NCI-H2107 treated with DMSO at 0.1 percent for 48 hours (cell line): ENCODE measurements at regions not wholly inside any gene's neighbourhood (a gene's known extent, or its start where the extent isn't known, plus 50 kb on each side); places are given as distances from the start of the nearest gene placed in this dataset.
"Not testable (repeated sequence)": the region's sequence is repeated elsewhere in the genome, so short reads cannot be mapped to it uniquely, and the experiment has no call there.

Experiments used
- DNase-seq: peaks from one replicate; lab custom pipeline; 2025; ENCODE audit not compliant: unreplicated experiment; lab: John Stamatoyannopoulos, UW

GRCh38 chr14:30218907-30219306 lies 291.3 kb upstream of the PRKD1 start:
- DNase-seq = no peak

GRCh38 chr14:30221546-30221945 lies 293.9 kb upstream of the PRKD1 start:
- DNase-seq = no peak

GRCh38 chr14:30223385-30223785 lies 295.7 kb upstream of the PRKD1 start:
- DNase-seq = no peak

GRCh38 chr14:30223966-30224365 lies 296.3 kb upstream of the PRKD1 start:
- no peak for DNase-seq

GRCh38 chr14:30225176-30225575 lies 297.5 kb upstream of the PRKD1 start:
- no peak for DNase-seq

GRCh38 chr14:30227436-30227835 lies 299.8 kb upstream of the PRKD1 start:
- DNase-seq = no peak

DNA sequence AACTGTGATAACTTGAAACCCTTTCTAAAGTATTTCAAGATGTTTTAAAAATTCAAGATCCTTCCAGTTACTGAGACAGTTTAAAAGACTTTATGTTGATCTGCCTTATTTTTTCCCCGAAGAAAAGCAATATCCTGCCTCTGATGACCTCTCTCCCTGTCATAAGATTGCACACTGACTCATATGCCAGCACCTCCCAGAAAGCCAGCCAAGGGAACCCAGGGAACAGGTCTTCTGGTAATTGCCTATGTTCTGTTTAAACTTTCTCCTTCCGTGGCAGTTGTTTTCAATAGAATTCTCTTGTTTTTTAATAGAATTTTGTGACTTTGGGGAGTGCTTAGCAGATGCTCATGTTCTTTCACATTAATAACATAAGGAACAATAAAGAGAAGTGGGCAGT lies 300.2 kb upstream of the PRKD1 start:
- no peak for DNase-seq

DNA sequence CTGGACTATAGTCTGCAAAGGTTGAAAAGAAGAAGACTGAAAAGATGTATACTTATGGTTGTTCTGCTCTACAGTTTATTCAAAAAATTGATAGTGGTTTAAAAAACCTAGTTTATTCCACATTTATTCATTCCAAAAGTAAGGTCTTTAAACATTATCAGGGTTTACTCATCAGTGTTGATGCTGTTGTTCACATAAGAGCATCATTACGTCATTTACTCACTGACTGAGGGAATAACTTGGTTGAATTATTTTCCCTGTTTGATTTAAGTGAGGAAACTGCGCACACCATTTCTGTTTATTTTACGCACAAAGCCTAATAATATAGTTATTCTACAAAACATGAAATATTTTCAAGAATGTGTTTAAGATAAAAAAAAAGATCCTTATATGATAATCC lies 303.1 kb upstream of the PRKD1 start:
- no peak for DNase-seq

- DNase-seq = no peak
These were observed 307.3 kb upstream of the PRKD1 start for GRCh38 chr14:30234966-30235365.

DNA sequence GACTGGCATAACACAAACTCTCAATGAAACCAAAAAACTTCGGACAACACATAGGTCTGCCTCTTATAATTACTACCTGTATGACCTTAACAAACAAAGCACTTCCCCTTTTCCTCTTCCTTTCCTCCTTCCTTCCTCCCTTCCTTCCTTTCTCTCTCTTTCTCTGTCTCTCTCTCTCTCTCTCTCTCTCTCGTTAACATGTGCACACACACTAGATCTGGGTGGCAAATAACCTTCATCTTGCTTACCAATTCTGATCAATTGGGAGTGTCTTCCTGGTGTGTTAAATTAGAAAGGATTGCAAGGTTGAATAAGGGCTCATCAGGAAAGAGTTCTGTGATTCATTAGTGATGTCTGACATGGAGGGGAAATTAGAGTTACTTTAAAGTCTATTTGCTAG lies 307.8 kb upstream of the PRKD1 start:
- DNase-seq = no peak

DNA sequence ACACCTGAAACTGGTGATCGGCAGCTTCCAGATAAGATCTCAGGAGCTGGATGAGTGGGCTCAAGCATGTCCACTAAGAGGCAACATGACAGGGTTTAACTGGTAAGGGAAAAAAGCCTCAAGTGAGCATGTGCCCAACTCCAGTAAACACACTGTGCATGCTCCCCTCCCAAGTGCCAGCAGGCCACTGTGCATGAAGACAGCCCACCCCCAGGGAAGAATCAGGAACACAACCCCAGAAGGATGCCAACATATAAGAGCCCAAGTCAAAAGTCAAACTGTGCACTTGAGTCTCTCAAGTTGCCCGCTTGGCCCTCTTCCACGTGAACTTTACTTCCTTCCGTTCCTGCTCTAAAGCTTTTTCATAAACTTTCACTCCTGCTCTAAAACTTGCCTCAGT lies 311.3 kb upstream of the PRKD1 start:
- no peak for DNase-seq

DNA sequence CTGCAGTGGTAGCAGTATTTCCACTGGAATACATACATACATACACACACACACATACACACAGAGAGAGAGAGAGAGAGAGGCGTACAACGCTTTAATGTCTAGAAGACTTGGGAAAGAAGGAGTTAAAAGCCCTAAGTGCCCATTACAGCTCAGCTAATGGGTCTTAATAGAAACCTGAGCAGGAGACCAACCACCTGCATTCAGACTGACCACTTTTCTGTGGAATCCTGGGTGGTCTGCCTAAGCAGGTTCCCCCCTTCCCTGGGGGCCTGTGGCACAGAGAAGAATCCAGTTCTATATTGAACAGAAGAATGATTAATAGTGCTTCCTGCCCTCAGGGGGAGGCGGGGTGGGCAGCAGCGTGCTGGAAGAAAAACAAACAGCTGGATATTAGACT lies 312.4 kb upstream of the PRKD1 start:
- no peak for DNase-seq

DNA sequence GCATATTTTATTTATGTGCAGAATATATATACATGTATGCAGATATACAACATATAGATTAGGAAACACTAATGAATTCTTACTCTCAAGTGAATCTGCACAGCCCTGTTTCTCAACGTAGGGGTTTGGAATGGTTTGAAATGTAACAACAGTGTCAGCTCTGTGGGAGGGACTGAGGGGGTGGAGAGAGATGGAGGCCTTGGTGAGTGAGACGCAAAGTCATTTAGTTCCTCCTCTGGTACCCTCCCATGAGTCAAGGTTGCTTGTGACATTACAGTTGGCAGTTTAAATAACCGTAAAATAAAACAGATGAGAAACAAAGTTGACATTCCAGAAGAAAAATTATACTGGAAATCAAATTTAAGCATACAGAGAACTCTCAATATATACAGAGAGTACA lies 313.0 kb upstream of the PRKD1 start:
- no peak for DNase-seq

DNA sequence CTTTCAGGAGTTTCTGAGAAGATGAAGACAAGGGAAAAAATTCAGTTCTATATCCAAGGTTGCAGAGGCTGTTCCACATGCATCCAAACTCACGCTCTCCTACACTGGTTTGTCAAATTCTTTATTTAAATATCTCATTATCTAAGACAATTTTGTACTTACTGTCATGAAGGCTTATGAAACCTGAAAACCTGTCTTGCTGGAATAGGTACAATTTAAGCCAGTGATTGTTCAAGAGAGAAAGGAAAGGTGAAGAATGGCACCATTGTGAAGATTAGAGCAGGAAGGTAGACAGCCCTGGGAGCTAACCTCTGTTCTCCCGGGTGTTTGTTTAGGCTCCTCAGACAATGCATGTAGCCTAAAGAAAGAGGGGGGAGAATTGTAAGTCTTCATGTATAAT lies 315.1 kb upstream of the PRKD1 start:
- DNase-seq = no peak

DNA sequence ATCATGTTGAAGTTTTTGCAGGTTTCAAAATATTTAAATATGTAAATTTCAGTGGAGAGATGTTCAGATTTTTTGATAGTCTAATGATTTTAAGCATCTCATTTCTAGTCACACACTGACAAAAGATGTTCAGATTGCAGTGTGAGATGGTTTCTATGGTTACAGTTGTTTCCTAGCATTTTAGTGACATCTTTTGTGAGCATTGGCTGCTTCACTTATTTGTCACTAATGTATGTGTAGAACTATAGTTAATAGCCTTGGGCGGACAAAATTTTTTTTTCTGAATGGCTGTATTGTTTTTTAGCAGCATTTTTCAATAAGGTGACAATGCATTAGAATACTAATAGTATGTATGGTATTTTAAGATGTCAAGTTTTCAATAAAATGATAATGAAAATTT lies 315.6 kb upstream of the PRKD1 start:
- DNase-seq = no peak

- no peak for DNase-seq
These were observed 315.2 kb upstream of the G2E3 start for GRCh38 chr14:30243805-30244204.

DNA sequence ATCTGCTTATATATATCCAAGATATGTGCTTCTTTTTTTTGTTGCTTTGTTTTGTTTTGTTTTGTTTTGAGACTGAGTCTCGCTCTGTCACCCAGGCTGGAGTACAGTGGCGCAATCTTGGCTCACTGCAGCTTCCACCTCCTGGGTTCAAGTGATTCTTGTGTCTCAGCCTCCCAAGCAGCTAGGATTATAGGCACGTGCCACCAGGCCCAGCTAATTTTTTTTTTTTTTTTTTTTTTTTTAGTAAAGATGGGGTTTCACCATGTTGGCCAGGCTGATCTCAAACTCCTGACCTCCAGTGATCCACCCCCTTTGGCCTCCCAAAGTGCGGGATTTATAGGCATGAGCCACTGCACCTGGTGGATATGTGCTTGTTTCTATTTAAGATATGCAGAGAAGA lies 314.6 kb upstream of the G2E3 start:
- not testable (repeated sequence) for DNase-seq

- no peak for DNase-seq
These were observed 307.9 kb upstream of the G2E3 start for GRCh38 chr14:30251017-30251416.

DNA sequence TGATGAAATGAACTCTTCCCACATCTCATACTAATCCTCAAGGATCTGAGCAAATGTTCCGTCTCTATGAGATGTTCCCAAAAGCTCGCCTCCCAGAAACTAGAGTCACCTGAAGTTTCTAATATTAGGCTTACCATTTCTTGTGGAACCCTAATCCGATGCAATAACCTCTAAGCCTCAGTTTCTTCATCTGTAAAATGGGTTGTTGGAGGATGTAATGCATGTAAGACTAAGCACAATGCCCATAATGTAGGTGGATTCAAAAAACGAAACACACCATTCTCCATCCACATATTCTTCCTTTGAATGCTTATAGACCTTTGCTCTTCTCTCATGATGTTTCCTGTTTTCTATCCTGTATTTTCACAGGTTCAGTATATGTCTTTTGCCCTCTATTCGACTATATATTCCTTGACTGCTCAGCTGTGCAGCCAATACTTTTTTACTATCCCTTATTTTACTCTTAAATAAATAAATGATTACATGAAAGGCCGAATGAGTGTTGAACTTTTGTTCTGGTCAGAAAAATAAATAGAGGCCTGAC lies 307.3 kb upstream of the G2E3 start:
- no peak for DNase-seq

GRCh38 chr14:30252151-30252550 lies 306.8 kb upstream of the G2E3 start:
- DNase-seq = no peak

DNA sequence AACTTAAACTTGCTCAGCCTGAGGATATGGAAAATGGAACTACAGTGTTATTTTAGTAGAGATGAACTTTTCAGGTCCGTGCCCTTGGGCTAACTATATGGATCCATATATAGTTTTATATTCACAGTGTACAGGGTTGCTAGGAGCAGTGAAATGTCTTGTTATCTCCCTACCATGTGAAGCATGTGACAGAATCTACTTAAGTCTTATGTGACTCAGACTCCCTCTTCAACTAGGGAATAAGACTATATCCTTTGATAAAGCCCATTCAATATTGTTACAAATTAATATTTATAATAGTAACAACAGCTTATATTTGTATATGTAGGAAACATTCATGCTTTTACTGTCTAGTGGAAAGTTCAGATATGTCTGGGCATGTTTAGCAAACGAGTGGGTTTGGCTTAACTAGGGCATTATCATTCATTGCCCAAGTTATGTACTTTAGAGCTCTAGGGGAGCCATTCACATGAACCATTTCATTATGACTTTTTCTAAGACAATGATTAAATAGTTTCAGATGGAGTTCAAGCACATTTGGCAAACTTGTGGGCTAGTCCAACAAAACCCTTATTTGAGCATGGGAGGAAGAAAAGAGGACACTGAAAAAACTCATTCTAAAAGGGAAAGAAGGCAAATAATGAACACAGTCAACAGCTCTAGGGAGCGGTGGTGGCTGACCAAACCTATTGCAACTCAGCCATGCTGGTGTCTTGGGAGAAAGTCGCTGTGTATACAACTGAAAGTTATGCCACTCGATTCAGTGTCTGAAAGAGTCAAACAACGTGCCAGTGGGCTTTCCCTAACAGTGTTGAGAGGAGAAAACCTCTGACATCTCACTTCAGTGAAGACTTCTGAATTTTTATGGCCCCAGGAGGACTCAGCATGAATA lies 305.9 kb upstream of the G2E3 start:
- no peak for DNase-seq

DNA sequence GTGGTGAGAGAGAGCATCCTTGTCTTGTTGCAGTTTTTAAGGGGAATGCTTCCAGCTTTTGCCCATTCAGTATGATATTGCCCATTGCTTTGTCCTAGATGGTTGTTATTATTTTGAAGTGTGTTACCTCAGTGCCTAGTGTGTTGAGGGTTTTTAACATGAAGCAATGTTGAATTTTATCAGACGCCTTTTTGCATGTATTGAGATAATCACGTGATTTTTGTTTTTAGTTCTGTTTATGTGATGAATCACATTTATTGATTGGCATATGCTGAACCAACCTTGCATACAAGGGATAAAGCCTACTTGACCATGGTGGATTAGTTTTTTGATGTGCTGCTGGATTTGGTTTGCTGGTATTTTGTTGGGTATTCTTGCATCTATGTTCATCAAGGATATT lies 302.3 kb upstream of the G2E3 start:
- no peak for DNase-seq
